HFFc6 (cell line): ENCODE measurements at regions not wholly inside any gene's neighbourhood (a gene's known extent, or its start where the extent isn't known, plus 50 kb on each side); places are given as distances from the start of the nearest gene placed in this dataset.
A peak's percentile ranks its signal among the peaks of the same experiment; 100 is the strongest.
"Not testable (repeated sequence)": the region's sequence is repeated elsewhere in the genome, so short reads cannot be mapped to it uniquely, and the experiment has no call there.

Experiments used
- DNase-seq: peaks from one replicate; pipeline ENCODE4 v3.0.0-alpha.2; 2018
- H3K27ac Mint-ChIP-seq: 2 replicates; pipeline ENCODE4 v1.8.0; 2020; ENCODE audit warnings: mild to moderate bottlenecking, mixed read lengths
- H3K27me3 Mint-ChIP-seq: 2 replicates; pipeline ENCODE4 v1.8.0; 2021; ENCODE audit warnings: mild to moderate bottlenecking, moderate library complexity, mixed read lengths; ENCODE audit not compliant: insufficient read depth
- H3K36me3 Mint-ChIP-seq: 2 replicates; pipeline ENCODE4 v1.8.0; 2021; ENCODE audit warnings: low read depth, mixed read lengths
- H3K4me1 Mint-ChIP-seq: 2 replicates; pipeline ENCODE4 v1.8.0; 2020; ENCODE audit warnings: low read depth, mixed read lengths
- H3K4me3 Mint-ChIP-seq: 2 replicates; pipeline ENCODE4 v1.8.0; 2020; ENCODE audit warnings: mild to moderate bottlenecking, moderate library complexity, mixed read lengths
- H3K9me3 Mint-ChIP-seq: 2 replicates; pipeline ENCODE4 v1.8.0; 2020; ENCODE audit warnings: mild to moderate bottlenecking, mixed read lengths
- TF ChIP-seq, protein P1 (sequence below): fragments of 200-600 bp; sonication (generic); IDR thresholded peaks from 2 replicates; pipeline ENCODE4 v1.5.0; 2021; ENCODE audit warnings: antibody characterized with exemption, mild to moderate bottlenecking

DNA sequence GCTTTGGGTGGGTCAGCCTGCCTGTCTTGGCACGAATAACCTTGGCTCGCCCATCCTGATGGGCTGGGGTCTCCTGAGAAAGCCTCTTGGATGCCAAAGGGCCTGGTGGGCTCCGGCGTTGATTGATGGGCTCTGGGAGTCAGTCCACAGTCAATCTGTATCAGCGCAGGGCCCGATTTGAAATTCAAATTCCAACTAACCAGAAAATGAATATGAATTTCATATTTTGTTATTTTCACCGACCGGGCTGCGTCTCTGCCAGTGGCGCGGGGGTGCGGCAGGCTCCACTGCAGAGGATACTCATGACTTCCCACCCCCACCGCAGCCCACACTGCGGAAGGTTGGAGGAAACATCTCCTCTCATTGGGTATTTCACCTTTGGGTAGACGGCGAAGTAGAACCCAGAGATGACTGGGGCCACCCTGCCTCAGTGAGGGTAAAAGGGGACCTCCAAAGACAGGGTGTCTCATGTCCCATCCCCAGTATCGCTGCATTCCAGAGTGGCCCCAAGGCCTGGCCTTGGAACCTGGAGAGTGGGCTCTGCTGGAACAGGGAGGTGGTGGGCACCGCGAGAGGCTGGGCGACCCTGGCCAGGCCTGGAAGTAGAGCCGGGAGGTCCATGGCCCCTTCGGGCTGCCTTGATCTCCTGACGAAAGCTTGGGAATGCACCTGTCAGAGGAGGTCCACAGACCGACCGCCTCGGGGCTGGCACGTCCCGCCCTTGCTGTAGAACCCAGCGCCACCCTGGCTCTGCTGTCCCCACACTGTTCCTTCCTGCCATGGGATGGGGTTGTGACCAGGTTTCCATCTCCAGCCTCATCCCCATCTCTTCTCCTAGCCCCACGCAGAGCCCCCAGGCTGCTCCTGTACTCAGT, 54.8 kb upstream of the SORCS2 start:
- Mint-ChIP-seq H3K4me3 (no peak overlapping the region), H3K36me3 (no peaks in the 10 kb centered on the region), H3K4me1 (peaks cover 21% of the 10 kb centered on the region), H3K27me3 (peaks cover 22% of the 10 kb centered on the region), H3K27ac (no peak overlapping the region), H3K9me3 (no peaks in the 10 kb centered on the region)
- DNase-seq = no peak
- TF ChIP-seq, protein P1, sequence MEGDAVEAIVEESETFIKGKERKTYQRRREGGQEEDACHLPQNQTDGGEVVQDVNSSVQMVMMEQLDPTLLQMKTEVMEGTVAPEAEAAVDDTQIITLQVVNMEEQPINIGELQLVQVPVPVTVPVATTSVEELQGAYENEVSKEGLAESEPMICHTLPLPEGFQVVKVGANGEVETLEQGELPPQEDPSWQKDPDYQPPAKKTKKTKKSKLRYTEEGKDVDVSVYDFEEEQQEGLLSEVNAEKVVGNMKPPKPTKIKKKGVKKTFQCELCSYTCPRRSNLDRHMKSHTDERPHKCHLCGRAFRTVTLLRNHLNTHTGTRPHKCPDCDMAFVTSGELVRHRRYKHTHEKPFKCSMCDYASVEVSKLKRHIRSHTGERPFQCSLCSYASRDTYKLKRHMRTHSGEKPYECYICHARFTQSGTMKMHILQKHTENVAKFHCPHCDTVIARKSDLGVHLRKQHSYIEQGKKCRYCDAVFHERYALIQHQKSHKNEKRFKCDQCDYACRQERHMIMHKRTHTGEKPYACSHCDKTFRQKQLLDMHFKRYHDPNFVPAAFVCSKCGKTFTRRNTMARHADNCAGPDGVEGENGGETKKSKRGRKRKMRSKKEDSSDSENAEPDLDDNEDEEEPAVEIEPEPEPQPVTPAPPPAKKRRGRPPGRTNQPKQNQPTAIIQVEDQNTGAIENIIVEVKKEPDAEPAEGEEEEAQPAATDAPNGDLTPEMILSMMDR = no peak

DNA sequence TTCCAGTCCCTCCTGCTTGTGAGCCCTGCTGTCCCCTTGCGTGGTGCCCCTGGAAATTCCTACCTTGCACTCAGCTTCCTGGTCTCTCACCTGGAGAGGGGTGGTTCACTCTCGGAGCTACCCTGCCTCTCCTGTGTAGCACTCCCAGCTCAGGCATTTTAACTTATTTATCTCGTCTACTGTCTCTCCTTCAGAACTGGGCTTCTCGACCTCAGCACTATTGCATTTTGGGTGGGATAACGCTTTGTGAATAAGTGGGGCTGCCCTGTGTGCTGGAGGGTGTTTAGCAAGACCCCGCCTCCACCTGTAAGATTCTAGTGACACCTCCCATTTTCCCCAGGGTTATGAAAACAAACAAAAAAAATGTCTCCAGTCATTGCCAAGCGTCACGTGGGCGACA, 56.0 kb upstream of the SORCS2 start:
- DNase-seq = no peak
- TF ChIP-seq, protein P1 = no peak
- no peak overlapping the region for H3K27ac Mint-ChIP-seq
- H3K36me3 Mint-ChIP-seq = no peaks in the 10 kb centered on the region
- no peak overlapping the region for H3K4me3 Mint-ChIP-seq
- no peaks in the 10 kb centered on the region for H3K9me3 Mint-ChIP-seq
- peaks cover 20% of the 10 kb centered on the region for H3K27me3 Mint-ChIP-seq
- peaks cover 21% of the 10 kb centered on the region for H3K4me1 Mint-ChIP-seq

DNA sequence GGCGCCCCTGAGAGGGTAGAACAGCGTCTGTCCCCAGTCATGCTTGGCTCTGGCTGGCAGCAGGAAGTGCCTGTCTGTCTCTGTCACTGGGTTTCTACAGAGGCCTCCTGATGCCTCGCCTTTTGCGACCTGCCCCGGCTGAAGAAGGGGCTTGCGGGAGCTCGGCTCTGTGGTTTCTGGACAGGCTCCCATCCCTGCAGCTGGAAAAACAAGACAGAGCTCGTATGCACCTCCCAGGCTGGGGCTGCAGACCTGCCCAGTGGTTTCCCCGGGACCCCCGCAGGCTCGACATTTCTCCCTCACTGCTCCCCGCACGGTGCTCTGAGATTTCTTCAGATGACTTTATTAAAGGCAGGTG, 57.0 kb upstream of the SORCS2 start:
- TF ChIP-seq, protein P1 = no peak
- Mint-ChIP-seq H3K4me1 (peaks cover 21% of the 10 kb centered on the region), H3K9me3 (no peaks in the 10 kb centered on the region), H3K36me3 (no peaks in the 10 kb centered on the region), H3K27ac (no peak overlapping the region), H3K4me3 (no peak overlapping the region), H3K27me3 (peaks cover 14% of the 10 kb centered on the region)
- DNase-seq = peak; percentile 9

DNA sequence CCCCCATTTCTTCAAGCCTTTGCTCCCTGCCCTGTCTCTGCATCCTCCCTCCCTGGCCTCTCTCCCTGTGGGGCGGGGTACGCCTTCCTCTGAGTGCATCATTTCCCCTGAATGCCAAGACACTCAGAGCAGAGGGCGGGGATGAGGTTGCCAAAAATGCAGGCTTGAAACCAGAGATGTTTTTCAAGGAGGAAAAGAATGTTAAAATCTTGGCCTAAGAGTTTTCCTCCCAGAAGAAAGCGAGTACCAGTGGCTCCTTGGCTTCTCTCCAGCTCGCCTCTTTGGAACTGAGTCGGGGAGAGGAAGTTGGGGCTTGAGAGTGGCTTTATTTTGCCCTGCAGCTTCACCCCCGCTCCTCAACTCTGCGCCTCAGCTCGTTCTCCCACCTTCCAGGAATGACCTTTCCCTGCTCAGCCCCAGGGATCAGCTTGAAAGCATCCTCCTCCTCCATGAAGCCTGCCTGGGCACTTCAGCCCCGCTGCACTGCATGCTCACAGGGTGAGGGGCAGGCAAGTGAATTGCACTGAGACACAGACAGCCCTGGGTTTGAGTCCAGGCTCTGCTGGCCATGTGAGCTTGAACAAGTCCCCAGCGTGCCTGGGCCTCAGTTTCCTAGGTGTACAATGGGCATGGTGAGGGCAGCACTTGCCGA, 57.5 kb upstream of the SORCS2 start:
- H3K9me3 Mint-ChIP-seq = no peaks in the 10 kb centered on the region
- H3K4me3 Mint-ChIP-seq = peak overlapping the region; percentile 7
- peaks cover 9% of the 10 kb centered on the region for H3K27me3 Mint-ChIP-seq
- no peaks in the 10 kb centered on the region for H3K36me3 Mint-ChIP-seq
- H3K4me1 Mint-ChIP-seq = peaks cover 21% of the 10 kb centered on the region
- peak overlapping the region; percentile 44 for H3K27ac Mint-ChIP-seq
- peak; percentile 71 for DNase-seq
- TF ChIP-seq, protein P1 = no peak

DNA sequence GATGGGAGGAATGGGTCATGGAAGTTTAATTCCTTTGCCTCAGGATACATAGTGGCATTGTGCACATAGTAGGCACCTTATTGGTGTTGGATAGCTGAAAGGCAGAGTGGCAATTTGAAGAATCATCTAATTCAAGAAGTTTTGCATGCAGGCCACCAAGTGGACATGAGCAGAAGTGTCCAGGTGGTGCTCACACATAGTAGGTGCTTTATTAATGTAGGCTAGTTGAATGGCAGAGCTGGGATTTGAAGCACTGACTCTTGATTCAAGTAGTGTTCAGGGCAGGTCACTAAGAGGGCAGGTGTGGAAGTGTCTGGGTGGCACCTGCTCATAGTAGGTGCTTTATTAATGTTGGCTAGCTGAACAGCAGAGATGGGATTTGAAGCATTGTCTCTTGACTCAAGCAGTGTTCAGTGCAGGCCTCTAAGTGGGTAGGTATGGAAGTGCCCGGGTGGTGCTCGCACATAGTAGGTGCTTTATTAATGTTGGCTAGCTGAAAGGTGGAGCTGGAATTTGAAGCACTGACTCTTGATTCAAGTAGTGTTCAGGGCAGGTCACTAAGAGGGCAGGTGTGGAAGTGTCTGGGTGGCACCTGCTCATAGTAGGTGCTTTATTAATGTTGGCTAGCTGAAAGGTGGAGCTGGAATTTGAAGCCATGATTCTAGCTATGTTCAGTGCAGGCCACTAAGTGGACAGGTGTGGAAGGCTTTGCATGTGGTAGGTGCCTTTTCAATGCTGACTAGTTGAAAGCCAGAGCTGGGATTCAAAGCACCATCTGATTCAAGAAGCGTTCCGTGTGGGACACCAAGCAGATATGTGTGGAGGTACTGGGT, 58.3 kb upstream of the SORCS2 start:
- H3K9me3 Mint-ChIP-seq, H3K36me3 Mint-ChIP-seq: not testable (repeated sequence)
- peaks cover 10% of the 10 kb centered on the region for H3K27me3 Mint-ChIP-seq

More for the DNA sequence above, 58.3 kb upstream of the SORCS2 start:
- TF ChIP-seq, protein P1 = peak; percentile 36; the same call in 1 of the 2 replicates
- peak overlapping the region; percentile 46 for H3K27ac Mint-ChIP-seq
- DNase-seq, H3K4me3 Mint-ChIP-seq: not testable (repeated sequence)
- H3K4me1 Mint-ChIP-seq = peaks cover 21% of the 10 kb centered on the region
